HG02759 (cell line): ENCODE measurements at regions not wholly inside any gene's neighbourhood (a gene's known extent, or its start where the extent isn't known, plus 50 kb on each side); places are given as distances from the start of the nearest gene placed in this dataset.
"Not testable (repeated sequence)": the region's sequence is repeated elsewhere in the genome, so short reads cannot be mapped to it uniquely, and the experiment has no call there.

Source experiments
- ATAC-seq: cut with Tn5 transposase; IDR thresholded peaks from one replicate; pipeline ENCODE4 v1.9.1; 2021; ENCODE audit warnings: mild to moderate bottlenecking, moderate library complexity; ENCODE audit not compliant: unreplicated experiment

DNA sequence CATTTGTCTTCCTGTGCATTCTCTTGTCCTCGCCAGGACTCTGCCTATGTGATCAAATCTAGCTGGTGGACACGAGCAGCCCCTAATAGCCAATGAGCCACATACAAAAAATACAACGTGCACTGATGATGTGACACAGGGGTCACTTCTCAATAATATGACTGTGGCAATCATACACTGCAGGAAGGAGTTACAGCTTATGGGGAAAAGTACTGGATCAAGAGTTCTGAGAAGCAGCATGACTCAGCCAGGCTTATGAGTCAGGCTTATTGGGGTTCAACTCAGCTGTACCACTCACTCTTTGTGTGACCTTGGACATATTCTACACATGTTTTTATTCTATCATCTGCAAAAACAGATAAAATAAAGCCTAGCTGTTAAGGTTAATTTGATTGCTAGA, 889.4 kb upstream of the TENM4 start:
- no peak for ATAC-seq

DNA sequence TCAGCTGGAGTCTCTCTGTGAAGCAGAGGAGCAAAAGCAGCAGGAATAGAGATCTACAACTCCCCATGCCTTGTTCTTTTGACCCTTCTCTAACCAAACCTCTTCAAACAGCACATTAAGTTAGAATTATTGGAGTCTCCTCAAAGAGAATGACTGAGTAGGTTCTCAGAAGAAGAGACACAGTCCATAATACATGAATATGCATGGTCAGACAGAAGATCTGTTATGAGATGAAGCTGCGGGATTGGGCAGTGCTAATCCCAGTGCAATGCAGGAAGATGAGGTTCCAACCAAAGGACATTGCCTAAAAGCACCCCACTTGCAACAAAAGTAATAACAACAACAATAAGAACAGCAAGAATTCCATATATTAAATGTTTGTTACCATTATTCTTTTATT, 887.9 kb upstream of the TENM4 start:
- ATAC-seq, result no peak

DNA sequence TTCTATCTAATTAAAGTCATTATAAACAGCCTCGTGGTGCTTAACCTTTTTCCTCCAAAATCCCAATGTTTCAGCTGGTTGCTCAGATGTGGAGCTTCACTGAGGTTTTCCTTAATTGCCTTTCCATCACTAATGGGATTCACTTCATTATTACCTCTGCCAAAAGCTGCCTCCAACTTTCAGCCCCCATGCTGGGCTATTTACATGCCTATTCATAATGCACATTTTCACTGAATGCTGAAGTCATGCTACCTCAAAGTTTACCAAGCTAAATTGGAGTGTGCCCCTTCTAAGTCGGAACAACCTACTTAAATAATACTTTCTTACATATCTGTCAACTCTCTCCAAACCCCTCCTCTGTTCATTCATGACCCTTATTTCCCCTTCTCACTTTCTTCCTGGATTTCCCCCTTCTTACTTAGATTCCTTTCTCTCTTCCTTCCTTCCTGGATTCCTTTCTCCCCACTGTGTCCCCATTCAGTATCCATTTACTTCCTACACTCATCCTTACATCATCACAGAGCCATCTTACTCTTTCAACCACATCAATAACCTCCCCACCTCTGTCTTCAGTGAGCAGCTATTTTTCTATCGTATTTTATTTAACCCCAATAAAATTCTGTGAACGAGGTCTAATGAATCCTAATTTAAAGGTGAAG, 887.3 kb upstream of the TENM4 start:
- ATAC-seq, result no peak

DNA sequence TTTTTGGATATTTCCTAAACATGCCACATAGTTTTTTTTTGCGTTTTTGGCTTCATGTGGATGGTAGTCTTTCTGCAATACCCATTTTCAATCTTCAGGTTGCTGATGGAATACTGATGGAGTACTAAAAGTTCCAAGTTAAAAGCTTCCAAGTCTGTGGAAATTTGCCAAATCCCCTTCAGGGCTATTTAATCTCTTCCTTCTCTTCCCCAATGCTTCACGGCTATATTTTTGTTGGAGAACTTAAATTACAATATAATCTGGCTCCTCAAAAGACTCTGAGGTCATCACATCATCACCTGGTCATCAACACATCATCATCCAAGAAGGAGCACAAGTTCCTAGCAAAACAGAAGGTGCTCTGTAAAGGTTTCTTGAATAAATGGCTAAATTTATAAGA, 881.0 kb upstream of the TENM4 start:
- no peak for ATAC-seq

DNA sequence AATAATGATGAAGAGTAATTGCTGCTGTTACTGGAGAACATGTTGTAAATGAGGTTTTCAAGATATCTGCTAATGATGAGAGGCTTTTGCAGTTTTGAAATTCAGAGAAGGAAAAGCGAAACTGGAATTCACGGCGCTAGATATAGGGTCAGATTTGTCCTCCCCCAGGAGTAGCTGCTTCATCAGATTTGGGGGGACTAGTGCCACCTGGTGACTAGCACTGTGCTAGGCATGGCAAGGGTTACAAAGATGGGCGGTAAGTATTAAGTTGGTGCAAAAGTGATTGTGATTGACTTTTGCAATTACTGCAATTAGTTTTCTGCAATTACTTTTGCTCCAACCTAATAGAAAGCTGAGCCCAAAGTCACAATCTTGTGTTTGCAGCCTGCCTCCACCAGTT, 879.9 kb upstream of the TENM4 start:
- no peak for ATAC-seq

DNA sequence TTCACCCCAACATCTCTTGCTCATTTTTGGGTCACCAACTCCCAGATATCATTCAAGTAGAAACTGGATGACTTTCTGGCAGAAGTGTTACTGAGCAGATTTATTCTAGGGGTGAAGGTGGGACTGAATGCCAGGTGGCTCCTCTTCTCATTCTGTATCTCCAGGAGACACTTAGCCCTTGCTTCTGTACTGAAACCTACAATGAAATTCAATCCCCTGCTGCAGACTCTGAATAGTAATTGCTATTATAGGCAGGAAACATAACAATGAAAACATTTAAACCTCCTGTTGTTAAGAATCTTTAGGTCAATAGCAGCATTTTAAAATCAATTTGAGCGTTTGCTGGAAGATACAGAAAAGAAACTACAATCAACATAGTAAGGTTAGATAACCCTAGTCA, 879.4 kb upstream of the TENM4 start:
- no peak for ATAC-seq

DNA sequence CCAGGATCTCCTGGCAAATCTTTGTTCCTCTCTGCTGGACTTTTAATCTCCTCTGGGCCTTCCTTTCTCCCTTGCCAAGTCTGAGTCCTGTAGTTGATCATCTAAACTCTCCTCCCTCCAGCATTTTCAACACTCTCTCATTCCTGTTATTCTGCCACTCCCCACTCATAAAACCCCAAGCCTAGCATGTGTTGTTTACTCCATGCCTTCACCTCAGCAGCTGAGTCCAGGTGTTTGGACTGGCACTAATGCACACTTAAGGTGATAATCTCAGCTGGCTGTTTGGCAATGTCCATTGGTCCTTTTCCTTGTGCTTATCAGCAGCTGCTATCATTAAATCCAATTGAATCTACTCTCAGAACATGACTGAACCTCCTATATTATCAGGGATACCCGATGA, 876.8 kb upstream of the TENM4 start:
- no peak for ATAC-seq

DNA sequence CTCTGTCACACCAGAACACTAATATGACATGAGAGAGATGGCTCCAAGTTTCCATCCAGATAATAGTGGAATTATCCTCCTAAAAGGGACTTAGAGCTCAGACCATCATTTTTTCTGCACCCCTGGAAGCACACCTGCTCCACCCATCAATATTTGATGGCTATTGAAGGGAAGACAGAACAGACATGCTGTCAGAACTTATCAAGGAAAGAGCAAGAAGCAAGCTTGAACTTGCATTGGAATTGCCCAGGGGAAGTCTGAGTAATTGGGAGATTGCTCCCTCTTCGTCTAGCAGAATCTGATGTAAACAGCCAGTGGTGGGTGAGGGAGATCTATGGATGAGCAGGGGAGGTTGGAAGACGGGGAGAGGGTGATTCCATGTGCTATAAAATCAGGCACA, 874.4 kb upstream of the TENM4 start:
- no peak for ATAC-seq

DNA sequence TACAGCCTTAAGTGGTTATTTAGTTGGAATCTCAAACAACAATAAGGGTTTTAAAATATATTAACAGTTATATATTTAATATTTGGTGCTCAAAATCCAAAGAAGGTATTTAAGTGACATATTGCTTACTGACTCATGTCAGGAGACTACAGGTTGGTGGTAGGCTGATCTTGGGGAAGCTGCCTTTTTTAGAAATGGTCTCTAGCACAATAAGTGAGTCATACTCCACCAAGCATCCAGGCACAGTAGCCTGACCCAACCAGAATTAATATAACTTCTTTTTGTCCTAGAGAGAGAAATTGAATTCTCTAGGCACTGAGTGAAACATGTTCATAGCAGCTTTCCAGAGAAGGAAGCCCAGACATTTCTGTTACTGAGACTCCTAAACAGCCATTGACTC, 868.5 kb upstream of the TENM4 start:
- ATAC-seq, result no peak

DNA sequence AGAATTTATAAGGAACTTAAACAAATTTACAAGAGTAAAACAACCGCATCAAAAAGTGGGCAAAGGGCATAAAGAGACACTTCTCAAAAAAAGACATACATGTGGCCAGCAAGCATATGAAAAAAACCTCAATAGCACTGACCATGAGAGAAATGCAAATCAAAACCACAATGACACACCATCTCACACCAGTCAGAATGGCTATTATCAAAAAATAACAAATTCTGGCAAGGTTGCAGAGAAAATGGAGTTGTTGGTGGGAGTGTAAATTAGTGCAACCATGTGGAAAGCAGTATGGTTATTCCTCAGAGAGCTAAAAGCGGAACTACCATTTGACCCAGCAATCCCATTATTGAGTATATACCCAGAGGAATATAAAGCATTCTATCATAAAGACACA, 866.8 kb upstream of the TENM4 start:
- no peak for ATAC-seq

DNA sequence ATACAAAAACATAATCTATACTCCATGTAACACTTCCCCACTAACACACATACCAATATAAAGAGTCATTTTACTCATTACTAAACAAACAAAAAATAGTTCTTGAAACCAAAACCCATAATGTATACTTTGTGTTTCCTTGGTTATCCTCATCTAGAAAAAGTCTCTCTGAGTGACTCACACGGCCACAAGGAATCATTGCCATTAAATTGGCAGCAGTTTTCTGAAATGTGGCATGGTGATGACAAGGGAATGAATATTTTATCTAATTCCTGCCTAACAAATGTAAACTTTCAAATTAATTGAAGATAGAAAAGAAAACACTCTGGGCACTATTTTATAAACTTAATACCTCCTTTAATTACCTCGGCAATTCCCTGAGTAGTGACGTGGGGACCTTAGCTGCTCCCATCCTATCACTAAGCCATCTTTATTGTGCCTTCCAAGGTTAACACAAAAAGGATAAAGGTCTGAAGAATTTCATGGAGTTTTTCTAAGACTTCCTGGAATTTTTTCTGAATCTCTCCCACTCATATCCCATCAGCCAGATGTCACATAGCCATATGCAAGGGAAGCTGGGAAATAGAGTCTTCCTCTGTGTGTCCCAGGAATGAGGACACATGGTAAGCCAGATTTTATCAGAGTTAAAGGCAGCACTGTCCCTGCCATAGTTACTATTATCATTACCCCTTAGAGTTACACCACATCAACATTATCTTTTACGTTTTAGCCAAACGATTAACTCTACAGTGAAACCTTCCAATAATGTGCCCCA, 857.2 kb upstream of the TENM4 start:
- no peak for ATAC-seq

DNA sequence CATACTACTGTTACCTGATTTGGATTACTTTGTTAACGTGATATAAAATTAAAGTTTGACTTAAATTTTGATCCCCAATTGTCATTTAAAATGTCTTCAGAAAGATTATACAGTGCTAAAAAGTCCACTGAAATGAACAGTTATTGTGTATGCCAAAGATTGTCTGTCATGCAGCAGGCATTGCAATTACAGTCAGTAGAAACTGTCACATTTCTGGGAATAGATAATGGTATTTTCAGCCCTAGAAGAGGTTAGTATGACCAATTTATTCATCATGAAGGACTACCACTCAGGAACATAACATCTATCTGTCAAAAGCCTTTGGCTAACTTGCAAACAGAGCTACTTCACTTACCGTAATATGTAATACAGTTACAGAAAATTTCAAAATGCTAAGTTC, 852.5 kb upstream of the TENM4 start:
- no peak for ATAC-seq

DNA sequence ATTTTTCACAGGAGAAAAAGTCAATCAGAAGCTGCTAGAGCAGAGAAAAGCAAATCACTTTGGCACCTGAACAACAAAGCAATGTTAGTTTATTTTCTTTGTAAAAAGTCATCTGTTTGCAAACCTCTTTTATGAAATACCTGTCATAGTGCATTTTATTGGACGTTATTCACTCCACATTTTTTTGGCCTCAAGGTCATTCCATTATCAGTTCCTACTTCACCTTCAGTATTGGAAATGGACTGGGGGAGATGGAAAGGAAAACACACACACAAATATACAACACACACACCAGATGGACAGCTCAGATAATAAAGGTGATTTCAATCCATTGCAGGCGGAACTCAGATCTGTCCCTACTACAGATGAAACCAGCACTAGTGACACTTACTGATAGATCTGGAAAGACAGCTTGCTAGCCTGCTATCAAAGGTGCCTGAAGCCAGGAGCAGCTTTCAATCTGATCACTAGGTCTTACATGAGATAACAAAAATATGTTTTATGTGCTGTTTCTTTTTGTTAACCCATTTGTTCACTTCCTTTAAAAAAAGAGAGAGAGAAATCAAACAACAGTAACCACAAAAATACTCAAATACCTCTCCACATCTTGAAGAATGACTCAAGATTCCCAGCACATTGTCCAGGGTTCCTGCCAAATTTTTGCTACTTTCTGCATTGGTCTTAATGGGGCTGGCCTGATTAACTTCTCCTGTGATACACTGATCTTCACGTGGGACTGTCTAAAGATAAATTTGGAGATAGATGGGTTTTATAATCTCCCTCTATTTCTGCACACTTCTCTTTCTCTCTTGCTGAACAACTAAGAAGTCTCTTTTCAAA, 844.3 kb upstream of the TENM4 start:
- no peak for ATAC-seq

DNA sequence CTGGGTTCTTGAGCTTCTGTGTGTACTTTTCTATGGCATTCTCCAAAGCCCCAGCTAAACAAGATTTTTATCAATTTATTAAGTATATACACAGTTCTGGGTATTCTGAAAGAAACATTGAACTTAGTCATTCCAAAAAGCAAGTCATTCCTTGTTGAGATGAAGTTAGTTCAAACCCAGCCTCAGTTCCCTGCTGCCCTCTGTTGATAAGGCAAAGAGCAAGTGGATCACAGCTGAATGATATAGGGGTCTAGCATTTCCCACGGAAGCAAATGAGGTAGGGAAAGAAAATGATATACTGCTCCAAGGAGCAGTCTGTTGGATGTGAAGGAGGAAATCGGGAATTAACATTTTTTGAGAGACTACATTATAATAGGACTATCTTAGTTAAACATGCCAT, 841.8 kb upstream of the TENM4 start:
- ATAC-seq, result no peak

DNA sequence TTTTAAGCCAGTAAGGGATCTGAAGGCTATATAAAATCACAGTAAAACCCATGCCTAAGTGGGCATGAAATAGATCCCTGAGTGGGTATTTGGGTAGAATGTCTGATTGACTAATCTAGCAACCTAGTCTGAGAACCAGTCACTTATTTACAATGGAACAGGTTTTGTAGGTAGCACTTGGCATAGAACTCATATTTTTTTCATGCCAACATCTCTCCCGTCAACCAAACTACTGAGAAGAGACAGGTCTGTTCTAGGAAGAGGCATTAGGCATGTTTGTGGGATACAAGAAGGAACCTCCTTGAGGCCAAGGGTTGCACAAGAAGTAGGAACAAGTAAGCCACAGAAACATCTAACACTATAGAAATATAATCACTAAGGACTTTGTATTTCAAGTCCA, 840.4 kb upstream of the TENM4 start:
- no peak for ATAC-seq

DNA sequence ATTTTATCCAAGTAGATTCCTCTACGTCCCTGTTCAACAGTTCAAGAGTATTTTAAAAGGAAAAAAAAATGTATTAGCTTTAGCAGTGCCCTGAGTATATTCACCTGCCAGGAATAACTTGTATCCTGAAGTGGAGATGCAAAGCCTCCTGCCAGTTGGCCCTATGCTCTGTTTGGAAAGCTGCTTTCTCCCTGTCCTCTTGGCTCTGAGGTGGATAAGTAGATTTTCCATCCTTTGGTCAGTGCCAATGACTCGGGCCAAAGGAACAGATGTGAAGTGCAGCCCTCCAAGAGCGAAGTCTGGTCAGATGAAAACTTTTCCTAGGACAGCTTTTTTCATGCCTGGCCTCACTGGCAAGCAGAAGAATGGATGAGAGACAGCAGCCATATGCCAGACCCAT, 839.9 kb upstream of the TENM4 start:
- ATAC-seq, result no peak

DNA sequence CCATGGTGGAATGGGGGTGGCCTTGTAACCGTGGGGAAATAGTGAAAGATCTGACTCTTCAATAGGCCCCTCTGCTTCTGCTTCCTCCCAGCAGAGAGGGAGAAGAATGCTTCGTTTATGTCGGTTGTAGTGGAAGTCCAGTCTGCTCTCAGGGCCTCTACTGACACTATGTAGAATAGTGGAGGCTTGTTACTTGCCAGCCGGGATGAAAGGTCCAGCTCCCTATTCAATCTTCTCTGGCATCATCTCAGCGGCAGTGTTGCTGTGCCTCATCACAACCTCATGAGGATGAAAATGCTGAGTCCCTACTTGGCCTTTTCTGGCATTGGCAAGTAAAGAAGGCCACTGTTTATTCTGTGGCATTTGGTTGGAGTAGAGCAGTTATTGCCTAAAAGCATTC, 820.9 kb upstream of the TENM4 start:
- ATAC-seq, result no peak

DNA sequence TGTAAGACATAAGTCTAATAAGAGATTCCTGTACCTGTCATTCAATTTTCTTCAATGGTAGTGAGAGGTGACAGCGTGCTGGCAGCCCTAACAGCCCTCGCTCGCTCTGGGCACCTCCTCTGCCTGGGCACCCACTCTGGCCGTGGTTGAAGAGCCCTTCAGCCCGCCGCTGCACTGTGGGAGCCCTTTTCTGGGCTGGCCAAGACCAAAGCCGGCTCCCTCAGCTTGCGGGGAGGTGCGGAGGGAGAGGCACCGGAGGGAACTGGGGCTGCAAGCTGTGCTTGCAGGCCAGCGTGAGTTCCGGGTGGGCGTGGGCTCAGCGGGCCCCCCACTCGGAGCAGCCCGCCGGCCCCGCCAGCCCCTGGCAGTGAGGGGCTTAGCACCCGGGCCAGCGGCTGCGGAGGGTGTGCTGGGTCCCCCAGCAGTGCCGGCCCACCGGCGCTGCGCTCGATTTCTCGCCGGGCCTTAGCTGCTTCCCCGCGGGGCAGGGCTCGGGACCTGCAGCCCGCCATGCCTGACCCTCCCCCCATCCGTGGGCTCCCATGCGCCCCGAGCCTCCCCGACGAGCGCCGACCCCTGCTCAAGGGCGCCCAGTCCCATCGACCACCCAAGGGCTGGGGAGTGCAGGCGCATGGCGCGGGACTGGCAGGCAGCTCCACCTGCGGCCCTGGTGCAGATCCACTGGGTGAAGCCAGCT, 816.6 kb upstream of the TENM4 start:
- not testable (repeated sequence) for ATAC-seq

DNA sequence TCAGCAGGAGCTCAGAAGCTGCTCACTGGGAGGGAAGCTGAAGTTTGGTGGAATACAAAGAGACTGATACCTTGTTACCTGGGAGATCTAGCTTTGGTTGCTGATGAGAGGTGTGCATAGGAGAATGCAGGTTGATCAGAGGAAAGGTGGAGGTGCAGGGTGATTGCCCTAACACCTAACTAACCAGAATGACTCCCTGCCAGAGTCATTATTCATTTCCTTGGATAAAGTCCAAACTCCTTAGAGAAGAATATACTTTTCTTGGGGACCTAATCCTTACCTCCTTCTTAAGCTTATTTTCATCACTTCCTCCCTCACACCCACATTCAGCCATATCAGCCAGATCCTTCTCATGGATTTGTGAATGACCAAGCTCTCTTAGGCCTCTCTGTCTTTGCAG, 814.2 kb upstream of the TENM4 start:
- no peak for ATAC-seq

DNA sequence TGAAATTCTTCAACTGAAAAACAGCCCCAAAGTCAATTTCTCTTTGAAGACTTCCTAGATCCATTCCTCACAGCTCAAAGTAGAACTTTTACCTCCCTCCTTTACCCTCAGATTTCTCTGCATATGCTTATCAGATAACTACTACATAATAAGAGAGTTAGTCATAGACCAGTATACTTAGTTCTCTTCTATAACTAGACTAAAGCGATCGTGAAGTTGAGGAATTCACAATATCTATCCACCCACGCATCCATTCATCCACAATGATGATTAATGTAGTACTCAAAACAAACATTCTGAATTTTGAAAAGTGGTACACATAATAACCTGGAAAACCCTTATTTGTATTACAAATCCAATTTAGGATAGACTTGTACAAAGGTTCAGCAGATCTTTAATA, 800.9 kb upstream of the TENM4 start:
- ATAC-seq, result no peak

DNA sequence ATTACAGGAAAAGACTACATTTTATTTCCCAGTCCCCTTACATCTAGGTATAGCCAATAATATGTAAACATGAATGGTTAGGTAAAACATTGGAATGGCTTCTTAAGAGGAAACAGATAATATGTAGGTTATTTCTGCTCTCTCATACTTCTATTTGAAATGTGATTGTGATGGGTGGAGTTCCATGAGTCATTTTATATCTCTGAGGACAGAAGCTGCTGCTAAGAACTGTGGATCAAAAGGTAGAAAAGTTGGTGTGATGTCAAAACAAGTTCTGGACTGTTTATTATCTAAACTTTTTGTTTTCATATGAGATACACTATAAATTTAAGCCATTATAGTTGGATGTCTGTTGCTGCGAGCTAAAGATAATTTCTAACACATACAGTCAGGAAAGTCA, 799.4 kb upstream of the TENM4 start:
- no peak for ATAC-seq
